MM.1S (cell line): ENCODE measurements at regions not wholly inside any gene's neighbourhood (a gene's known extent, or its start where the extent isn't known, plus 50 kb on each side); places are given as distances from the start of the nearest gene placed in this dataset.

ENCODE experiments used
- EZH2 ChIP-seq: fragments of 300-600 bp; sonication (generic); optimal IDR thresholded peaks from 2 replicates; pipeline ENCODE3; 2017; ENCODE audit warnings: low read depth, mild to moderate bottlenecking, antibody characterized with exemption, low read length, mixed read lengths
- TF ChIP-seq, protein P1 (sequence below): fragments of 300-600 bp; sonication (generic); IDR thresholded peaks from 2 replicates; pipeline ENCODE4 v1.5.1; 2016; ENCODE audit warnings: antibody characterized with exemption, low read length, mixed read lengths

DNA sequence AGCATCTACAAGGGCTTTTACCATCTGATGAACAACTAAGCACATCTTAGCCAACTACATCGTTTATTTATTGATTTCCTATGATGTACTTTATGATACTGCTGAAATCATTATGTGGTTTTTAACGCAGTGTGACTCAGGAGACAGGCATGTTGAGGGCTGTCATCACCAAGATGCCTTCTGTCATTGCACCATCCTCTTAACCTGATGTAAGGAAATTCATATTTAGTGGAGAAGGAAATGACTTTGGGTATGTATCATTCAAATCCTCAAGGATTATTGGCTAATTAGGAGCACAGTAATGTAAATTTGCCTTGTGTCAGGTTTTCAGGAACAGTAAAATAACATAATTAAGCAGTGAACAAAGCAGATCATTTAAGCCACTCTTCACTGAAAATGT lies 138.5 kb upstream of the MGMT start:
- TF ChIP-seq, protein P1, sequence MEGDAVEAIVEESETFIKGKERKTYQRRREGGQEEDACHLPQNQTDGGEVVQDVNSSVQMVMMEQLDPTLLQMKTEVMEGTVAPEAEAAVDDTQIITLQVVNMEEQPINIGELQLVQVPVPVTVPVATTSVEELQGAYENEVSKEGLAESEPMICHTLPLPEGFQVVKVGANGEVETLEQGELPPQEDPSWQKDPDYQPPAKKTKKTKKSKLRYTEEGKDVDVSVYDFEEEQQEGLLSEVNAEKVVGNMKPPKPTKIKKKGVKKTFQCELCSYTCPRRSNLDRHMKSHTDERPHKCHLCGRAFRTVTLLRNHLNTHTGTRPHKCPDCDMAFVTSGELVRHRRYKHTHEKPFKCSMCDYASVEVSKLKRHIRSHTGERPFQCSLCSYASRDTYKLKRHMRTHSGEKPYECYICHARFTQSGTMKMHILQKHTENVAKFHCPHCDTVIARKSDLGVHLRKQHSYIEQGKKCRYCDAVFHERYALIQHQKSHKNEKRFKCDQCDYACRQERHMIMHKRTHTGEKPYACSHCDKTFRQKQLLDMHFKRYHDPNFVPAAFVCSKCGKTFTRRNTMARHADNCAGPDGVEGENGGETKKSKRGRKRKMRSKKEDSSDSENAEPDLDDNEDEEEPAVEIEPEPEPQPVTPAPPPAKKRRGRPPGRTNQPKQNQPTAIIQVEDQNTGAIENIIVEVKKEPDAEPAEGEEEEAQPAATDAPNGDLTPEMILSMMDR: no peak
- no peak for TF ChIP-seq EZH2
